ENCODE measurements at regions not wholly inside any gene's neighbourhood (a gene's known extent, or its start where the extent isn't known, plus 50 kb on each side); places are given as distances from the start of the nearest gene placed in this dataset.

- TF ChIP-seq, protein P1, sequence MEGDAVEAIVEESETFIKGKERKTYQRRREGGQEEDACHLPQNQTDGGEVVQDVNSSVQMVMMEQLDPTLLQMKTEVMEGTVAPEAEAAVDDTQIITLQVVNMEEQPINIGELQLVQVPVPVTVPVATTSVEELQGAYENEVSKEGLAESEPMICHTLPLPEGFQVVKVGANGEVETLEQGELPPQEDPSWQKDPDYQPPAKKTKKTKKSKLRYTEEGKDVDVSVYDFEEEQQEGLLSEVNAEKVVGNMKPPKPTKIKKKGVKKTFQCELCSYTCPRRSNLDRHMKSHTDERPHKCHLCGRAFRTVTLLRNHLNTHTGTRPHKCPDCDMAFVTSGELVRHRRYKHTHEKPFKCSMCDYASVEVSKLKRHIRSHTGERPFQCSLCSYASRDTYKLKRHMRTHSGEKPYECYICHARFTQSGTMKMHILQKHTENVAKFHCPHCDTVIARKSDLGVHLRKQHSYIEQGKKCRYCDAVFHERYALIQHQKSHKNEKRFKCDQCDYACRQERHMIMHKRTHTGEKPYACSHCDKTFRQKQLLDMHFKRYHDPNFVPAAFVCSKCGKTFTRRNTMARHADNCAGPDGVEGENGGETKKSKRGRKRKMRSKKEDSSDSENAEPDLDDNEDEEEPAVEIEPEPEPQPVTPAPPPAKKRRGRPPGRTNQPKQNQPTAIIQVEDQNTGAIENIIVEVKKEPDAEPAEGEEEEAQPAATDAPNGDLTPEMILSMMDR (conservative IDR thresholded peaks at IDR 0.05; ENCODE audit: low read depth, low read length), result no peak
- no peak overlapping the region for H3K4me3 ChIP-seq (ENCODE audit: low read length)
- no peak for DNase-seq (ENCODE audit: low read depth)
These were observed 501.6 kb upstream of the TNP1 start for GRCh38 chr2:217361483-217361880.

GRCh38 chr2:217360781-217361482 lies 501.1 kb upstream of the TNP1 start:
- H3K4me3 ChIP-seq (ENCODE audit: low read length), result no peak overlapping the region
- DNase-seq (ENCODE audit: low read depth), result no peak

GRCh38 chr2:217360111-217360510 lies 500.2 kb upstream of the TNP1 start:
- no peak for DNase-seq (ENCODE audit: low read depth)
- H3K4me3 ChIP-seq (ENCODE audit: low read length), result no peak overlapping the region
- TF ChIP-seq, protein P1 (conservative IDR thresholded peaks at IDR 0.05; ENCODE audit: low read depth, low read length), result no peak

More at GRCh38 chr2:217360781-217361482, 501.1 kb upstream of the TNP1 start:
- TF ChIP-seq, protein P1 (conservative IDR thresholded peaks at IDR 0.05; ENCODE audit: low read depth, low read length), result no peak

DNA sequence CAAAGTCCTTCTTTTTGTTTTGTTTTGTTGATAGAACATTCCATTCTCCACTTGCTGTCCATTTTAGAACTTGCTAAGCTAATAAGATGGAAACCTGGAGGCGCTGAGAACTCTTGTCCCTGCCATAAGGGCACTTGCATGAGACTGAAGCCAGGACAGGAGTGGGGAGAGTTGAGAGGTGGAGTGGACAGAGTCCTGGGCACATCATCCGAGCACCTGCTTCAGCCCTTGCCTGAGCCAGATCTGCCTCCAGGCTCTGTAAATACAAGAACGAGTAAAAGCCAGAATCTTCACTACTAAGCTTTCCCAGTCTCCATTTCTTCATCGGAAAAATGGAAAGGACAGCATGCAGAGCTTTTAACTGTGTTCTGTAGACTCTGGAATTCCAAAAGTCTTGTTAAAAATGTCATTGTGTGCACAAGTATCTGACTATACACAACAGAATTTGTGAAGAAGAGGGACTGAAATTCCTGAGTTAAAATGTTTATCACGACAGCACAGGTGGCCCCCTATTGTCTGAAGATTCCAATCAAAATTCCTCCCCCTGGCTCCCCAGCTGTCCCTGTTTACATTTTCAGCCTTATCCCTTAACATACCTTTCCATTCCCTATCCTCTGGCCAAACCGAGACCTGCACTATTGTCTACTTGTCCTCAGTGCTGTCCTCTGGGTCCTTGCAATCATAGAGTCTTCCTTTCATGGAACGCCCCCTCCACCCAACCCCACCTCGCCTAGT lies 498.2 kb upstream of the TNP1 start:
- TF ChIP-seq, protein P1 (conservative IDR thresholded peaks at IDR 0.05; ENCODE audit: low read depth, low read length), result no peak
- no peak overlapping the region for H3K4me3 ChIP-seq (ENCODE audit: low read length)
- DNase-seq (ENCODE audit: low read depth), result no peak

GRCh38 chr2:217356781-217357180 lies 496.9 kb upstream of the TNP1 start:
- TF ChIP-seq, protein P1 (conservative IDR thresholded peaks at IDR 0.05; ENCODE audit: low read depth, low read length), result no peak
- H3K4me3 ChIP-seq (ENCODE audit: low read length), result no peak overlapping the region
- peak; percentile 61 for DNase-seq (ENCODE audit: low read depth)

- TF ChIP-seq, protein P1 (conservative IDR thresholded peaks at IDR 0.05; ENCODE audit: low read depth, low read length), result no peak
- H3K4me3 ChIP-seq (ENCODE audit: low read length), result no peak overlapping the region
These were observed 496.3 kb upstream of the TNP1 start for GRCh38 chr2:217356142-217356541.

DNA sequence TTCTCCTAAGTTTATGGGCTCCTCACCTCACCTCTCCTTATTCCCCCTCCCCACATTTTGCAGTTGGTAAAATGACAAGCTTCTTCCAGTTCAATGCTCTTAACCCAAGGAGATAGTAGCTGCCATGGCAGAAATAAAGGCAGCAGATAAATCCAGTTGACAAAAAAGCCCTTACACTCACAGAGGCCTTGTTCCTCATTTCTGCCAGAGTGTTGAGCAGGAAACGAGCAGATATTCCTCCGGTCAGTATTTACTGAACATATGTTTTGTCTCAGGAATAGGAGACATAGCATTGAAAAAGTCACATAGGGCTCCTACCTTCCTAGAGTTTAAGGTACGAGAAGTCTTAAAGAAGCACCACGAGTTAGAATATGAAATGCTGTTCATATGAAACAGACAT lies 493.7 kb upstream of the TNP1 start:
- H3K4me3 ChIP-seq (ENCODE audit: low read length), result no peak overlapping the region
- DNase-seq (ENCODE audit: low read depth), result no peak
- TF ChIP-seq, protein P1 (conservative IDR thresholded peaks at IDR 0.05; ENCODE audit: low read depth, low read length), result no peak

More at GRCh38 chr2:217356142-217356541, 496.3 kb upstream of the TNP1 start:
- no peak for DNase-seq (ENCODE audit: low read depth)

Data from retinal pigment epithelial cell (primary cell).